CD4-positive, CD25-positive, alpha-beta regulatory T cell (primary cell): ENCODE measurements at regions not wholly inside any gene's neighbourhood (a gene's known extent, or its start where the extent isn't known, plus 50 kb on each side); places are given as distances from the start of the nearest gene placed in this dataset.

ENCODE experiments used
- ATAC-seq, 2 donors: fragments of 150-1000 bp; cut with Tn5 transposase; one replicate each; pipeline ENCODE4 v1.10.0; 2021; ENCODE audit warnings: low read depth in 2 of 2, moderate number of reproducible peaks in 2 of 2, moderate library complexity in 1 of 2
- DNase-seq, 3 donors: peaks; one replicate each; pipeline versions ENCODE4 v3.0.0 to v3.0.0-alpha.2; 2012 to 2022; ENCODE audit warnings: mixed read lengths in 1 of 3
- H3K27ac ChIP-seq: one replicate; pipeline ENCODE4 v1.7.0; 2013; ENCODE audit warnings: mild to moderate bottlenecking, low read length; ENCODE audit not compliant: insufficient read depth, poor library complexity, severe bottlenecking
- H3K27me3 ChIP-seq: one replicate; pipeline ENCODE4 v1.7.0; 2013; ENCODE audit warnings: low read length; ENCODE audit not compliant: control insufficient read depth, insufficient read depth
- H3K36me3 ChIP-seq: one replicate; pipeline ENCODE4 v1.7.0; 2013; ENCODE audit warnings: mild to moderate bottlenecking, low read length, moderate library complexity; ENCODE audit not compliant: control insufficient read depth, insufficient read depth
- H3K4me1 ChIP-seq: 2 replicates; pipeline ENCODE4 v1.7.0; 2013; ENCODE audit warnings: mild to moderate bottlenecking, low read length; ENCODE audit not compliant: insufficient read depth, control insufficient read depth, poor library complexity, severe bottlenecking
- H3K4me3 ChIP-seq: one replicate; pipeline ENCODE4 v1.7.0; 2013; ENCODE audit warnings: low read depth, mild to moderate bottlenecking, low read length, moderate library complexity
- H3K9me3 ChIP-seq, 2 experiments: 1 replicate in 1 of 2; 2 replicates in 1 of 2; pipeline ENCODE4 v1.7.0; 2013; ENCODE audit warnings: low read length in 2 of 2, mild to moderate bottlenecking in 1 of 2, moderate library complexity in 1 of 2; ENCODE audit not compliant: control insufficient read depth in 2 of 2
- H3K27ac Mint-ChIP-seq, 3 donors: one replicate each; pipeline ENCODE4 v1.8.0; 2020 to 2022; ENCODE audit warnings: mild to moderate bottlenecking in 3 of 3, mixed read lengths in 3 of 3, moderate library complexity in 2 of 3
- H3K27me3 Mint-ChIP-seq: one replicate; pipeline ENCODE4 v1.8.0; 2022; ENCODE audit warnings: mild to moderate bottlenecking, mixed read lengths
- H3K36me3 Mint-ChIP-seq: one replicate; pipeline ENCODE4 v1.8.0; 2020; ENCODE audit warnings: mixed read lengths
- H3K4me1 Mint-ChIP-seq, 4 donors: one replicate each; pipeline ENCODE4 v1.8.0; 2020 to 2022; ENCODE audit warnings: mixed read lengths in 4 of 4, mild to moderate bottlenecking in 1 of 4
- H3K4me3 Mint-ChIP-seq, 4 donors: one replicate each; pipeline ENCODE4 v1.8.0; 2020 to 2022; ENCODE audit warnings: mild to moderate bottlenecking in 4 of 4, mixed read lengths in 4 of 4, moderate library complexity in 3 of 4
- H3K9me3 Mint-ChIP-seq, 7 donors: one replicate each; pipeline ENCODE4 v1.8.0; 2020 to 2022; ENCODE audit warnings: mixed read lengths in 7 of 7, mild to moderate bottlenecking in 3 of 7, moderate library complexity in 2 of 7

GRCh38 chr5:174376726-174377373 is 331.3 kb downstream of the NSG2 start:
- H3K36me3 Mint-ChIP-seq, result no peaks in the 10 kb centered on the region
- no peaks in the 10 kb centered on the region for H3K27me3 Mint-ChIP-seq
- Histone ChIP-seq H3K27ac (no peak overlapping the region), H3K4me3 (no peak overlapping the region), H3K36me3 (no peaks in the 10 kb centered on the region), H3K27me3 (no peaks in the 10 kb centered on the region), H3K9me3 (no peaks in the 10 kb centered on the region), H3K4me1 (no peaks in the 10 kb centered on the region)
- H3K4me1 Mint-ChIP-seq, result no peaks in the 10 kb centered on the region
- ATAC-seq, result no peak
- no peak overlapping the region for H3K4me3 Mint-ChIP-seq
- H3K9me3 Mint-ChIP-seq, result peaks cover 0 to 2% (median 0%) of the 10 kb centered on the region in 7 donors
- H3K27ac Mint-ChIP-seq, result no peak overlapping the region
- DNase-seq, result no peak

- no peaks in the 10 kb centered on the region for H3K27me3 ChIP-seq
- no peaks in the 10 kb centered on the region for H3K36me3 ChIP-seq
- Mint-ChIP-seq H3K9me3 (peaks cover 0 to 3% (median 0%) of the 10 kb centered on the region in 7 donors), H3K4me1 (no peaks in the 10 kb centered on the region), H3K27ac (no peak overlapping the region), H3K4me3 (no peak overlapping the region), H3K36me3 (no peaks in the 10 kb centered on the region), H3K27me3 (no peaks in the 10 kb centered on the region)
- no peak for DNase-seq
- no peak overlapping the region for H3K4me3 ChIP-seq
- no peak overlapping the region for H3K27ac ChIP-seq
- no peaks in the 10 kb centered on the region for H3K4me1 ChIP-seq
- H3K9me3 ChIP-seq, result no peaks in the 10 kb centered on the region
- peak in 1 of 2 donors; percentile 12 for ATAC-seq
These were observed 332.8 kb downstream of the NSG2 start for GRCh38 chr5:174378121-174378874.

DNA sequence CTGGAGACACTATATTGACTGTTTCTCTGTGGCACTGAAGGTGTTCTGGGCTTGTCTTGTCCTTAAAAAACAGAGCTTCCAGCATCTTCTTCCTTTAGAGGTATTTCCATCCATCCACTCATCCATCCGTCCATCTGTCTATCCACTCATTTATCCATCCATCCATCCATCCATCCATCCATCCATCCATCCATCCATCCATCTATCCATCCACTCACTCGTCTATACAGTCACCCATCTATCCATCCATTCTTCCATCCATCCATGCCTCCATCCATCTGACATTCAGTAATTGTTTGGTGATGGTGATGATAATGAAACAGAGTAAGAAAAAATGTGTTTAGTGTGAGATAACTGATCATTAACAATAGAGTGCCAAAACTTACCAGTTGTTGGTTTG is 334.8 kb downstream of the NSG2 start:
- H3K9me3 Mint-ChIP-seq, result peaks cover 0 to 3% (median under 1%) of the 10 kb centered on the region in 7 donors
- H3K27ac ChIP-seq, result no peak overlapping the region
- no peak overlapping the region for H3K27ac Mint-ChIP-seq
- no peak overlapping the region for H3K4me3 ChIP-seq
- no peaks in the 10 kb centered on the region for H3K9me3 ChIP-seq
- H3K4me1 Mint-ChIP-seq, result no peaks in the 10 kb centered on the region
- no peaks in the 10 kb centered on the region for H3K27me3 Mint-ChIP-seq
- no peaks in the 10 kb centered on the region for H3K36me3 ChIP-seq
- H3K4me3 Mint-ChIP-seq, result no peak overlapping the region
- ATAC-seq, result no peak
- no peak for DNase-seq
- H3K27me3 ChIP-seq, result no peaks in the 10 kb centered on the region
- no peaks in the 10 kb centered on the region for H3K36me3 Mint-ChIP-seq
- H3K4me1 ChIP-seq, result no peaks in the 10 kb centered on the region

- Mint-ChIP-seq H3K9me3 (peaks cover 0 to 5% (median 3%) of the 10 kb centered on the region in 7 donors), H3K4me1 (no peaks in the 10 kb centered on the region), H3K27ac (no peak overlapping the region), H3K36me3 (no peaks in the 10 kb centered on the region), H3K27me3 (no peaks in the 10 kb centered on the region), H3K4me3 (no peak overlapping the region)
- Histone ChIP-seq H3K9me3 (no peaks in the 10 kb centered on the region), H3K27me3 (no peaks in the 10 kb centered on the region), H3K36me3 (no peaks in the 10 kb centered on the region), H3K27ac (no peak overlapping the region), H3K4me1 (no peaks in the 10 kb centered on the region), H3K4me3 (no peak overlapping the region)
- DNase-seq (no peak), ATAC-seq (no peak)
These were observed 335.7 kb downstream of the NSG2 start for GRCh38 chr5:174381241-174381640.

DNA sequence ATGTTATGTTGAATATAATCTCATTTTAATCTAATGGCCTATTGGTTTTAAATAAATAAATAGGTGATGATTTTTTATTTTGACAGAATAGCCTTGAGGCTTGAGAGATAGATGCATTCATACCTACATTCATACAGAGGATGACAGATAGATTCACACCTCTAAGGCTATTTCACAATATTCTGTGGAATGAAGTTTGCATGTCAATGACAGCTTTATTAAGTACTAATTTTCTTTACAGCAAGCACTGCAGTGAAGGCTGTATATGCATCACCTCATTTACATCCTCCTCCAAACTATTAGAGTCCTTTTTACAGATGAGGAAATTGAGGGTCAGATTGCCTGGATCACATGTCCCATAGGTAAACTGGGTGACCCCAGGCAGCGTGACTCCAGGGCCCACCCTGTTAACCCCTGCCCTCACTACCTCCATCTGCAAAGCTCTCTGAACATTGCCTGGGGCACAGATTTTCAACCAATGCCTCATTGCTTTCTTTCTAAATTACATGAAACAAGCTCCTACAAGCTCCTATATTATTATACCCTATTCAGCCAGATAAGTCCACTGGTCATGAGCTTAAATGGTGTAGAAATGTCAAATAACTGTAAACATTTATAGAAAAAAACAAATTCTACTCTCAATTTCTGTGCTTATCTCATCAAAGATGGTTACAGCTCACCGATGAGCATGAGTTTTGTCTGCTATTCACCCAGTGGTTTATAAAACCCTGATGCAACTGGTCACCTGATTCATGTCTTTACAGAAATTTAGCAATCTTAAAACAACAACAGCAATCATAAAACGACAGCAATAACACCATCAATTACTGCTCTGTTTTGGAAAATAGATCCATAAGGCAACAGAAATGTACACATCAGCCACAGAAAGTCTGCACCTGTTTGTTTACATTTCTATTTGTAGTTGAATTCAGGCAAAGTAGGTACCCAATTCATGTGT is 338.0 kb downstream of the NSG2 start:
- Histone ChIP-seq H3K4me3 (no peak overlapping the region), H3K27me3 (no peaks in the 10 kb centered on the region), H3K36me3 (no peaks in the 10 kb centered on the region), H3K9me3 (no peaks in the 10 kb centered on the region), H3K4me1 (no peaks in the 10 kb centered on the region), H3K27ac (no peak overlapping the region)
- no peak overlapping the region for H3K4me3 Mint-ChIP-seq
- H3K27me3 Mint-ChIP-seq, result no peaks in the 10 kb centered on the region
- no peak for DNase-seq
- H3K36me3 Mint-ChIP-seq, result no peaks in the 10 kb centered on the region
- H3K9me3 Mint-ChIP-seq, result peaks cover 0 to 5% (median 3%) of the 10 kb centered on the region in 7 donors
- no peak overlapping the region for H3K27ac Mint-ChIP-seq
- no peak for ATAC-seq
- H3K4me1 Mint-ChIP-seq, result no peaks in the 10 kb centered on the region

DNA sequence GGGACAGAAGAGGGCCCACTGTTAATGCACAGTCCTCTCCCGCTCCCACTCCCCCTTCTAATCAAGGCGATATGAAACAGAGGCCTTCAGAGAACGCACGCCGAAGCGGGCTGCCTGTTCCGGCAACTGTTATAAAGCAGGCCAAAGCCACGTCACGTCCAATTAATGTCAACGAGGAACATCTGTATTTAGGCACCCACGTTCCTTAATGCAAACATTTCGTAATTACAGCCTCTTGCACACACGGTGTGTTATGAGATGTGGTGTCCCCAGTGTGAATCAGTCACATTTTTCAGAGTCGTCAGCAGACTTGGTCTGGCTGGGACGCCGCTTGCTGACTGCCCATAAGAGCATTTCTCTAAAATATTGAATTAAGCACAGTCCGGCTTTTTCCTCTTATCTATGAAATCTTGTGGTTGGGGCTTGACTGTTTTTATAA is 339.0 kb downstream of the NSG2 start:
- Histone ChIP-seq H3K27me3 (no peaks in the 10 kb centered on the region), H3K4me1 (no peaks in the 10 kb centered on the region), H3K4me3 (no peak overlapping the region), H3K36me3 (no peaks in the 10 kb centered on the region), H3K9me3 (no peaks in the 10 kb centered on the region), H3K27ac (no peak overlapping the region)
- no peak overlapping the region for H3K4me3 Mint-ChIP-seq
- DNase-seq, result no peak
- no peaks in the 10 kb centered on the region for H3K4me1 Mint-ChIP-seq
- no peak overlapping the region for H3K27ac Mint-ChIP-seq
- ATAC-seq, result no peak
- no peaks in the 10 kb centered on the region for H3K27me3 Mint-ChIP-seq
- peaks cover 0 to 5% (median 3%) of the 10 kb centered on the region in 7 donors for H3K9me3 Mint-ChIP-seq
- H3K36me3 Mint-ChIP-seq, result no peaks in the 10 kb centered on the region

DNA sequence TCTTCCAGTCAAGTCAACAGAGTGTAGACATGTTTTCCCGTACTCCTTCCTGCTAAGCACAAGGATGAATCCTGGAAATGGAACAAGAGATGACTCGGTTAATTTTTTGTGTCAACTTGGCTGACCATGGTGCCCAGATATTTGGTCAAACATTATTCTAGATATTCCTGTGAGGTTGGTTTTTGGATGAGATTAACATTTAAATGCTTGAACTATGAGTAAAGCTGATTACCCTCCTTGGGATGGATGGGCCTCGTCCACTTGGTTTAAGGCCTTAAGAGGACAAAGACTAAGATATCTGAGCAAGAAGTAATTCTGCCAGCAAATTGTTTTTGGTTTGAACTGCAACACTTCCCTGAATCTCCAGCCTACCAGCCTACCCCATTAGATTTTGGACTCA is 338.1 kb upstream of the MSX2 start:
- H3K9me3 Mint-ChIP-seq, result peaks cover 0 to 5% (median 1%) of the 10 kb centered on the region in 7 donors
- H3K36me3 ChIP-seq, result no peaks in the 10 kb centered on the region
- H3K27ac Mint-ChIP-seq, result no peak overlapping the region
- no peaks in the 10 kb centered on the region for H3K36me3 Mint-ChIP-seq
- H3K4me3 ChIP-seq, result no peak overlapping the region
- DNase-seq, result no peak
- no peak overlapping the region for H3K27ac ChIP-seq
- H3K27me3 ChIP-seq, result no peaks in the 10 kb centered on the region
- no peaks in the 10 kb centered on the region for H3K4me1 Mint-ChIP-seq
- ATAC-seq, result no peak
- no peaks in the 10 kb centered on the region for H3K4me1 ChIP-seq
- no peak overlapping the region for H3K4me3 Mint-ChIP-seq
- no peaks in the 10 kb centered on the region for H3K9me3 ChIP-seq
- no peaks in the 10 kb centered on the region for H3K27me3 Mint-ChIP-seq
